B cell (primary cell): ENCODE measurements at regions not wholly inside any gene's neighbourhood (a gene's known extent, or its start where the extent isn't known, plus 50 kb on each side); places are given as distances from the start of the nearest gene placed in this dataset.

ENCODE experiments used
- ATAC-seq: fragments of 200-7000 bp; cut with Tn5 transposase; one replicate; pipeline ENCODE4 v1.10.0; 2021; ENCODE audit warnings: low read depth, mild to moderate bottlenecking, moderate number of reproducible peaks, moderate library complexity
- CTCF ChIA-PET: fragments of 350-600 bp; sonication (Branson Sonifier 250); formaldehyde crosslinking; loops from one replicate; lab custom pipeline; 2021; ENCODE audit warnings: antibody characterized with exemption, inconsistent platforms; lab: Charles Lee
- POLR2A ChIA-PET: fragments of 350-600 bp; sonication (Branson Sonifier 250); formaldehyde crosslinking; loops from one replicate; lab custom pipeline; 2021; ENCODE audit warnings: antibody characterized with exemption; lab: Charles Lee
- DNase-seq: peaks from one replicate; pipeline ENCODE4 v3.0.0; 2013
- H2AFZ ChIP-seq: 2 replicates; pipeline ENCODE4 v1.6.1; 2012; ENCODE audit warnings: mild to moderate bottlenecking, low read depth, low read length; ENCODE audit not compliant: insufficient read depth, poor library complexity, severe bottlenecking
- H3K27ac ChIP-seq, 2 donors: 1 replicate in 1 of 2; 2 replicates in 1 of 2; pipeline ENCODE4 v1.5.1; 2012 to 2013; ENCODE audit warnings: low read length in 2 of 2, mild to moderate bottlenecking in 2 of 2, moderate library complexity in 1 of 2
- H3K27me3 ChIP-seq, 4 experiments: fragments of 200-600 bp in 1 of 4; sonication (generic) in 1 of 4; replicated peaks in 1 of 4; 1 replicate in 2 of 4; 2 replicates in 2 of 4; pipeline versions ENCODE4 v1.6.1 to v1.7.0; 2013 to 2016; ENCODE audit warnings: low read length in 3 of 4, mild to moderate bottlenecking in 2 of 4, mixed read lengths in 1 of 4, moderate library complexity in 1 of 4; ENCODE audit not compliant: insufficient read depth in 4 of 4, control insufficient read depth in 3 of 4; ENCODE audit errors: control extremely low read depth in 1 of 4
- H3K36me3 ChIP-seq, 2 experiments: replicated peaks in 1 of 2; 1 replicate in 1 of 2; 2 replicates in 1 of 2; pipeline versions ENCODE4 v1.6.1 to v1.7.1; 2013; ENCODE audit warnings: low read length in 1 of 2; ENCODE audit not compliant: insufficient read depth in 2 of 2, control insufficient read depth in 1 of 2; ENCODE audit errors: control extremely low read depth in 1 of 2, extremely low read depth in 1 of 2
- H3K4me1 ChIP-seq, 2 donors: fragments of 200-600 bp in 1 of 2; sonication (generic) in 1 of 2; 1 replicate in 1 of 2; 2 replicates in 1 of 2; pipeline versions ENCODE4 v1.5.1 to v1.6.1; 2013 to 2017; ENCODE audit warnings: low read length in 2 of 2; ENCODE audit not compliant: control insufficient read depth in 2 of 2, insufficient read depth in 2 of 2
- H3K4me2 ChIP-seq: replicated peaks from 2 replicates; pipeline ENCODE3; 2012; ENCODE audit warnings: mild to moderate bottlenecking, low read depth, low read length; ENCODE audit not compliant: poor library complexity, severe bottlenecking
- H3K4me3 ChIP-seq, 5 experiments: fragments of 200-600 bp in 1 of 5; sonication (generic) in 1 of 5; 1 replicate in 3 of 5; 2 replicates in 2 of 5; pipeline versions ENCODE4 v1.5.1 to v1.7.0; 2011 to 2016; ENCODE audit warnings: low read length in 4 of 5, mild to moderate bottlenecking in 4 of 5, low read depth in 2 of 5, control low read depth in 1 of 5, moderate library complexity in 1 of 5; ENCODE audit not compliant: insufficient read depth in 1 of 5; ENCODE audit errors: control extremely low read depth in 1 of 5, extremely low read depth in 1 of 5
- H3K79me2 ChIP-seq: fragments of 200-600 bp; sonication (generic); one replicate; pipeline ENCODE4 v1.6.0; 2016; ENCODE audit warnings: low read length; ENCODE audit not compliant: control insufficient read depth, insufficient read depth
- H3K9ac ChIP-seq: fragments of 200-600 bp; sonication (generic); 2 replicates; pipeline ENCODE4 v1.6.1; 2017; ENCODE audit warnings: mild to moderate bottlenecking, low read length, moderate library complexity
- H3K9me3 ChIP-seq, 3 donors: one replicate each; pipeline versions ENCODE4 v1.6.1 to v1.7.1; 2013; ENCODE audit warnings: low read length in 2 of 3; ENCODE audit not compliant: control insufficient read depth in 2 of 3, insufficient read depth in 1 of 3; ENCODE audit errors: control extremely low read depth in 1 of 3
- H4K20me1 ChIP-seq: 2 replicates; pipeline ENCODE4 v1.6.0; 2012; ENCODE audit warnings: mild to moderate bottlenecking, low read length; ENCODE audit not compliant: insufficient read depth, control insufficient read depth, poor library complexity, severe bottlenecking
- H3K27ac Mint-ChIP-seq: one replicate; pipeline ENCODE4 v1.8.0; 2021; ENCODE audit warnings: mixed read lengths
- H3K27me3 Mint-ChIP-seq: one replicate; pipeline ENCODE4 v1.8.0; 2021; ENCODE audit warnings: mixed read lengths
- H3K4me1 Mint-ChIP-seq: one replicate; pipeline ENCODE4 v1.8.0; 2021; ENCODE audit warnings: mixed read lengths
- H3K4me3 Mint-ChIP-seq: one replicate; pipeline ENCODE4 v1.8.0; 2021; ENCODE audit warnings: mixed read lengths
- H3K9me3 Mint-ChIP-seq: one replicate; pipeline ENCODE4 v1.8.0; 2022; ENCODE audit warnings: mixed read lengths; ENCODE audit not compliant: insufficient read depth
- CTCF ChIP-seq: fragments of 200-600 bp; IDR thresholded peaks from one replicate; pipeline ENCODE4 v1.8.0; 2022; ENCODE audit warnings: antibody characterized with exemption, mild to moderate bottlenecking
- EZH2 ChIP-seq: IDR thresholded peaks from 2 replicates; pipeline ENCODE4 v1.6.1; 2012; ENCODE audit warnings: borderline replicate concordance, low read depth, mild to moderate bottlenecking, moderate library complexity, low read length; ENCODE audit not compliant: insufficient read depth, poor library complexity, severe bottlenecking
- WGBS: methylation state at CpG from one replicate; pipeline ENCODE4 v1.1.5; 2013; ENCODE audit warnings: missing lambda C conversion rate; ENCODE audit not compliant: insufficient coverage; 5-methylcytosine and 5-hydroxymethylcytosine counted together
- intact Hi-C: fragments of 100-400 bp; cut with micrococcal nuclease; formaldehyde crosslinking; loops from one replicate; pipeline ENCODE4 v1.10.0; 2022

GRCh38 chr14:46230540-46230939 lies 421.0 kb downstream of the RPL10L start:
- Histone ChIP-seq H3K9ac (no peak overlapping the region), H3K36me3 (no peaks in the 10 kb centered on the region), H3K27me3 (no peaks in the 10 kb centered on the region), H3K9me3 (peaks cover 0 to 1% (median 0%) of the 10 kb centered on the region in 3 donors), H2AFZ (no peak overlapping the region), H3K27ac (no peak overlapping the region), H3K4me3 (no peak overlapping the region), H3K79me2 (no peaks in the 10 kb centered on the region), H3K4me2 (no peak overlapping the region), H4K20me1 (no peaks in the 10 kb centered on the region), H3K4me1 (no peaks in the 10 kb centered on the region)
- intact Hi-C loops: no loop called here
- WGBS: no CpG with 5 or more reads among the region's 2 CpGs
- ATAC-seq (no peak), DNase-seq (no peak)
- Mint-ChIP-seq H3K4me1 (no peaks in the 10 kb centered on the region), H3K4me3 (no peak overlapping the region), H3K9me3 (peaks cover 2% of the 10 kb centered on the region), H3K27ac (no peak overlapping the region), H3K27me3 (no peaks in the 10 kb centered on the region)
- TF ChIP-seq CTCF (no peak), EZH2 (no peak)
- ChIA-PET POLR2A (no interaction called here), CTCF (no interaction called here)

- Histone ChIP-seq H3K4me2 (no peak overlapping the region), H3K36me3 (no peaks in the 10 kb centered on the region), H4K20me1 (no peaks in the 10 kb centered on the region), H3K79me2 (no peaks in the 10 kb centered on the region), H2AFZ (no peak overlapping the region), H3K4me1 (no peaks in the 10 kb centered on the region), H3K4me3 (no peak overlapping the region), H3K9me3 (no peaks in the 10 kb centered on the region), H3K27me3 (no peaks in the 10 kb centered on the region), H3K9ac (no peak overlapping the region), H3K27ac (no peak overlapping the region)
- DNase-seq (no peak), ATAC-seq (no peak)
- CTCF ChIA-PET: no interaction called here
- intact Hi-C loops: no loop called here
- Mint-ChIP-seq H3K27ac (no peak overlapping the region), H3K4me3 (no peak overlapping the region), H3K4me1 (no peaks in the 10 kb centered on the region), H3K9me3 (no peaks in the 10 kb centered on the region), H3K27me3 (no peaks in the 10 kb centered on the region)
- POLR2A ChIA-PET: no interaction called here
- TF ChIP-seq EZH2 (no peak), CTCF (no peak)
- whole genome bisulfite sequencing: 80% methylated on average over 1 of the region's 1 CpG
Observed at GRCh38 chr14:46215801-46216200, 435.8 kb downstream of the RPL10L start.
